Mammary epithelial cell (primary cell): ENCODE measurements at regions not wholly inside any gene's neighbourhood (a gene's known extent, or its start where the extent isn't known, plus 50 kb on each side); places are given as distances from the start of the nearest gene placed in this dataset.

Source experiments
- EZH2 ChIP-seq: IDR thresholded peaks from 2 replicates; pipeline ENCODE4 v1.6.1; 2012; ENCODE audit warnings: low read length, inconsistent platforms, borderline replicate concordance
- TF ChIP-seq, protein P1 (sequence below), 2 donors: IDR thresholded peaks in 1 of 2; conservative IDR thresholded peaks in 1 of 2; 2 replicates each; pipeline ENCODE4 v1.5.1; 2011 to 2012; ENCODE audit warnings: inconsistent platforms in 2 of 2, low read length in 2 of 2, mild to moderate bottlenecking in 2 of 2, control low read depth in 1 of 2, low read depth in 1 of 2; ENCODE audit not compliant: insufficient read depth in 1 of 2; ENCODE audit errors: extremely low read depth in 1 of 2

GRCh38 chr22:49672014-49672516 lies 155.6 kb downstream of the BRD1 start:
- TF ChIP-seq, protein P1, sequence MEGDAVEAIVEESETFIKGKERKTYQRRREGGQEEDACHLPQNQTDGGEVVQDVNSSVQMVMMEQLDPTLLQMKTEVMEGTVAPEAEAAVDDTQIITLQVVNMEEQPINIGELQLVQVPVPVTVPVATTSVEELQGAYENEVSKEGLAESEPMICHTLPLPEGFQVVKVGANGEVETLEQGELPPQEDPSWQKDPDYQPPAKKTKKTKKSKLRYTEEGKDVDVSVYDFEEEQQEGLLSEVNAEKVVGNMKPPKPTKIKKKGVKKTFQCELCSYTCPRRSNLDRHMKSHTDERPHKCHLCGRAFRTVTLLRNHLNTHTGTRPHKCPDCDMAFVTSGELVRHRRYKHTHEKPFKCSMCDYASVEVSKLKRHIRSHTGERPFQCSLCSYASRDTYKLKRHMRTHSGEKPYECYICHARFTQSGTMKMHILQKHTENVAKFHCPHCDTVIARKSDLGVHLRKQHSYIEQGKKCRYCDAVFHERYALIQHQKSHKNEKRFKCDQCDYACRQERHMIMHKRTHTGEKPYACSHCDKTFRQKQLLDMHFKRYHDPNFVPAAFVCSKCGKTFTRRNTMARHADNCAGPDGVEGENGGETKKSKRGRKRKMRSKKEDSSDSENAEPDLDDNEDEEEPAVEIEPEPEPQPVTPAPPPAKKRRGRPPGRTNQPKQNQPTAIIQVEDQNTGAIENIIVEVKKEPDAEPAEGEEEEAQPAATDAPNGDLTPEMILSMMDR (conservative IDR thresholded peaks at IDR 0.05 in 1 of 2, IDR thresholded peaks at IDR 0.05 in 1 of 2; ENCODE audit: extremely low read depth in 1 of 2, insufficient read depth in 1 of 2, low read depth in 1 of 2, low read length in 2 of 2) = no peak
- TF ChIP-seq EZH2 = no peak
